Neural cell (in vitro differentiated cells): ENCODE measurements at regions not wholly inside any gene's neighbourhood (a gene's known extent, or its start where the extent isn't known, plus 50 kb on each side); places are given as distances from the start of the nearest gene placed in this dataset.

ENCODE experiments used
- H2AFZ ChIP-seq: fragments of 200-600, 300-800 bp; sonication (generic), shearing (Covaris generic); 2 replicates; pipeline ENCODE4 v1.6.0; 2014; ENCODE audit warnings: low read depth, mild to moderate bottlenecking, antibody characterized with exemption, low read length, moderate library complexity
- H3F3A ChIP-seq: fragments of 200-600 bp; shearing (Covaris generic); 2 replicates; pipeline ENCODE4 v1.6.1; 2016; ENCODE audit warnings: mild to moderate bottlenecking, moderate library complexity, mixed read lengths, antibody characterized with exemption, low read length; ENCODE audit not compliant: insufficient read depth, poor library complexity, severe bottlenecking
- H3K27ac ChIP-seq: fragments of 200-600, 300-800 bp; sonication (generic), shearing (Covaris generic); 2 replicates; pipeline ENCODE4 v1.5.1; 2014; ENCODE audit warnings: mild to moderate bottlenecking, low read length, moderate library complexity
- H3K27me3 ChIP-seq: fragments of 300-800, 200-600 bp; sonication (generic), shearing (Covaris generic); 2 replicates; pipeline ENCODE4 v1.6.0; 2014; ENCODE audit warnings: mild to moderate bottlenecking, low read depth, low read length, moderate library complexity; ENCODE audit not compliant: insufficient read depth
- H3K36me3 ChIP-seq: fragments of 300-800, 200-600 bp; sonication (generic), shearing (Covaris generic); 2 replicates; pipeline ENCODE4 v1.5.1; 2014; ENCODE audit warnings: mild to moderate bottlenecking, antibody characterized with exemption, low read length, moderate library complexity; ENCODE audit not compliant: insufficient read depth
- H3K4me2 ChIP-seq: fragments of 300-800, 200-600 bp; sonication (generic), shearing (Covaris generic); 2 replicates; pipeline ENCODE4 v1.6.0; 2014; ENCODE audit warnings: mild to moderate bottlenecking, low read length
- H3K4me3 ChIP-seq: fragments of 300-800, 200-600 bp; sonication (generic), shearing (Covaris generic); 2 replicates; pipeline ENCODE4 v1.5.1; 2014; ENCODE audit warnings: mild to moderate bottlenecking, low read length, moderate library complexity
- H3K79me2 ChIP-seq: fragments of 200-600 bp; shearing (Covaris generic); replicated peaks from 2 replicates; pipeline ENCODE4 v1.6.0; 2014; ENCODE audit warnings: mild to moderate bottlenecking, low read length, moderate library complexity; ENCODE audit not compliant: insufficient read depth
- H3K9ac ChIP-seq: fragments of 300-800, 200-600 bp; sonication (generic), shearing (Covaris generic); 2 replicates; pipeline ENCODE4 v1.6.1; 2016; ENCODE audit warnings: mild to moderate bottlenecking, low read length, mixed read lengths
- H3K9me2 ChIP-seq: fragments of 200-600 bp; shearing (Covaris generic); 2 replicates; pipeline ENCODE4 v1.6.1; 2016; ENCODE audit warnings: mild to moderate bottlenecking, low read length, mixed read lengths; ENCODE audit not compliant: insufficient read depth
- H3K9me3 ChIP-seq: fragments of 200-600, 300-800 bp; sonication (generic), shearing (Covaris generic); 2 replicates; pipeline ENCODE4 v1.6.1; 2016; ENCODE audit warnings: mild to moderate bottlenecking, mixed run types, low read length, moderate library complexity, mixed read lengths
- H4K20me1 ChIP-seq: fragments of 200-600 bp; shearing (Covaris generic); 2 replicates; pipeline ENCODE4 v1.6.1; 2016; ENCODE audit warnings: mild to moderate bottlenecking, mixed run types; ENCODE audit not compliant: insufficient read depth
- EP300 ChIP-seq: fragments of 450-650 bp; conservative IDR thresholded peaks from 2 replicates; pipeline ENCODE4 v1.6.1; 2014; ENCODE audit warnings: antibody characterized with exemption, mild to moderate bottlenecking, moderate library complexity; ENCODE audit not compliant: poor library complexity, severe bottlenecking
- EZH2 ChIP-seq: fragments of 200-600, 300-800 bp; shearing (Covaris generic), sonication (generic); IDR thresholded peaks from 2 replicates; pipeline ENCODE4 v1.6.1; 2014; ENCODE audit warnings: antibody characterized with exemption, low read length, borderline replicate concordance, mild to moderate bottlenecking; ENCODE audit not compliant: insufficient read depth, poor library complexity, severe bottlenecking
- MXI1 ChIP-seq: fragments of 450-650 bp; conservative IDR thresholded peaks from 2 replicates; pipeline ENCODE4 v1.6.1; 2014; ENCODE audit warnings: antibody characterized with exemption, mild to moderate bottlenecking; ENCODE audit not compliant: poor library complexity, severe bottlenecking
- POLR2AphosphoS5 ChIP-seq: IDR thresholded peaks from 2 replicates; pipeline ENCODE4 v1.6.1; 2012
- RAD21 ChIP-seq: fragments of 450-650 bp; conservative IDR thresholded peaks from 2 replicates; pipeline ENCODE4 v1.6.1; 2014; ENCODE audit warnings: antibody characterized with exemption, mild to moderate bottlenecking, moderate library complexity
- SMC3 ChIP-seq: fragments of 450-650 bp; conservative IDR thresholded peaks from 2 replicates; pipeline ENCODE4 v1.6.1; 2014; ENCODE audit warnings: antibody characterized with exemption, mild to moderate bottlenecking, moderate library complexity; ENCODE audit not compliant: poor library complexity
- TAF1 ChIP-seq: IDR thresholded peaks from 2 replicates; pipeline ENCODE4 v1.6.1; 2012; ENCODE audit warnings: low read depth
- TF ChIP-seq, protein P1 (sequence below): fragments of 450-650 bp; IDR thresholded peaks from 2 replicates; pipeline ENCODE4 v1.5.1; 2014; ENCODE audit warnings: antibody characterized with exemption, mild to moderate bottlenecking, moderate library complexity; ENCODE audit not compliant: poor library complexity, severe bottlenecking
- TF ChIP-seq, protein P2 (sequence below): IDR thresholded peaks from 2 replicates; pipeline ENCODE4 v1.6.1; 2012; ENCODE audit warnings: borderline replicate concordance

DNA sequence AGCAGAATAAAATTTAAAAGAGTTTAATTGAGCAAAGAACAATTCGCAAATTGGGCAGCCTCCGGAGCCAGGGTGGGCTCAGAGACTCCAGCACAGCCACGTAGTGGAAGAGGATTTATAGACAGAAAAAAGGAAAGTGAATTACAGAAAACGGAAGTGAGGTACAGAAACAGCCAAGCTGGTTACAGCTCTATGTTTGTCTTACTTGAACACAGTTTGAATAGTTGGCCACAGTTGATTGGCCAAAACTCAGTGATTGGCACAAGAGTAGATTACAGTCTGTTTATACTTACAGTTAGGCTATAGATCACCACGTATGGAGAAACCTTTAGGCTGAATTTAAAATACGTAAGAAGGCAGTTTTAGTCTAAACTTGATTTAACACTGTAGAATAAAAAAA, 78.8 kb upstream of the NEDD4L start:
- no peaks in the 10 kb centered on the region for H3K79me2 ChIP-seq
- no peak overlapping the region for H3K4me3 ChIP-seq
- no peaks in the 10 kb centered on the region for H3K27me3 ChIP-seq
- H3K36me3 ChIP-seq = no peaks in the 10 kb centered on the region
- no peaks in the 10 kb centered on the region for H3F3A ChIP-seq
- no peak overlapping the region for H2AFZ ChIP-seq
- H3K9me3 ChIP-seq = no peaks in the 10 kb centered on the region
- no peaks in the 10 kb centered on the region for H4K20me1 ChIP-seq
- H3K4me2 ChIP-seq = no peak overlapping the region
- no peaks in the 10 kb centered on the region for H3K9me2 ChIP-seq
- no peak overlapping the region for H3K27ac ChIP-seq
- TF ChIP-seq, protein P1, sequence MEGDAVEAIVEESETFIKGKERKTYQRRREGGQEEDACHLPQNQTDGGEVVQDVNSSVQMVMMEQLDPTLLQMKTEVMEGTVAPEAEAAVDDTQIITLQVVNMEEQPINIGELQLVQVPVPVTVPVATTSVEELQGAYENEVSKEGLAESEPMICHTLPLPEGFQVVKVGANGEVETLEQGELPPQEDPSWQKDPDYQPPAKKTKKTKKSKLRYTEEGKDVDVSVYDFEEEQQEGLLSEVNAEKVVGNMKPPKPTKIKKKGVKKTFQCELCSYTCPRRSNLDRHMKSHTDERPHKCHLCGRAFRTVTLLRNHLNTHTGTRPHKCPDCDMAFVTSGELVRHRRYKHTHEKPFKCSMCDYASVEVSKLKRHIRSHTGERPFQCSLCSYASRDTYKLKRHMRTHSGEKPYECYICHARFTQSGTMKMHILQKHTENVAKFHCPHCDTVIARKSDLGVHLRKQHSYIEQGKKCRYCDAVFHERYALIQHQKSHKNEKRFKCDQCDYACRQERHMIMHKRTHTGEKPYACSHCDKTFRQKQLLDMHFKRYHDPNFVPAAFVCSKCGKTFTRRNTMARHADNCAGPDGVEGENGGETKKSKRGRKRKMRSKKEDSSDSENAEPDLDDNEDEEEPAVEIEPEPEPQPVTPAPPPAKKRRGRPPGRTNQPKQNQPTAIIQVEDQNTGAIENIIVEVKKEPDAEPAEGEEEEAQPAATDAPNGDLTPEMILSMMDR = no peak
- TF ChIP-seq EP300 = no peak
- TF ChIP-seq SMC3 = no peak
- TF ChIP-seq EZH2 = no peak
- no peak for TF ChIP-seq TAF1
- no peak for TF ChIP-seq POLR2AphosphoS5
- no peak overlapping the region for H3K9ac ChIP-seq

DNA sequence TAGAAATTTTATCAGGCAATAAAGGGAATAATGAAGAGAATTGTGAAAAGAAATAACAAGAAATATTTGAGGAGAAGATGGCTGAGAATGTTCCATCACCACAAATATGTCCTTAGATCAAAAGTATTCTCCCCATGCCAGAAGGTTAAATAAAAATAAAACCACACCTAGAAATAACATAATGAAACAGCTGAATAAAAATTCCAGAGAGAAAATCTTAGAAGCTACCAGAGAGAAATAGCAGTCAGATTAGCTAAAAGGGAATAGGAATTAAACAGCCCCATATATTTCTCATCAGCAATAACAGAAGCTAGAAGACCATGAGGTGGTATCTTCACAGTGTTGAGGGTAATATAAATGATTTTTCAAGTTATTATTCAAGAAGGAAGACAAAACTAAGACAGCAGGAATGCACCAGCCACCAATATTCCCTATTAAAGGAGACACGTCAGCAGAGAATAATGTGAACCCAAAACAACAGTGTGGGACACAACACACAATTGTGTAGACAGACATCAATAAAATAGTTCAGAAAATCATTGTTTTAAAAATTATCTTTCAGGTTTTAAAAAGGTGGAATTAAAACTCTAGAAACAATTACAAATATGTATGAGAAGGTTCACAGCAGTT, 82.0 kb upstream of the NEDD4L start:
- Histone ChIP-seq H2AFZ (no peak overlapping the region), H3K36me3 (no peaks in the 10 kb centered on the region), H3K27me3 (no peaks in the 10 kb centered on the region), H3K79me2 (no peaks in the 10 kb centered on the region), H3K9me3 (no peaks in the 10 kb centered on the region), H3K27ac (no peak overlapping the region), H3K9me2 (no peaks in the 10 kb centered on the region), H3K4me2 (no peak overlapping the region), H3K9ac (no peak overlapping the region), H3K4me3 (no peak overlapping the region), H4K20me1 (no peaks in the 10 kb centered on the region), H3F3A (no peaks in the 10 kb centered on the region)
- TF ChIP-seq POLR2AphosphoS5 = no peak
- TF ChIP-seq SMC3 = no peak
- no peak for TF ChIP-seq EP300
- TF ChIP-seq TAF1 = no peak
- TF ChIP-seq, protein P2, sequence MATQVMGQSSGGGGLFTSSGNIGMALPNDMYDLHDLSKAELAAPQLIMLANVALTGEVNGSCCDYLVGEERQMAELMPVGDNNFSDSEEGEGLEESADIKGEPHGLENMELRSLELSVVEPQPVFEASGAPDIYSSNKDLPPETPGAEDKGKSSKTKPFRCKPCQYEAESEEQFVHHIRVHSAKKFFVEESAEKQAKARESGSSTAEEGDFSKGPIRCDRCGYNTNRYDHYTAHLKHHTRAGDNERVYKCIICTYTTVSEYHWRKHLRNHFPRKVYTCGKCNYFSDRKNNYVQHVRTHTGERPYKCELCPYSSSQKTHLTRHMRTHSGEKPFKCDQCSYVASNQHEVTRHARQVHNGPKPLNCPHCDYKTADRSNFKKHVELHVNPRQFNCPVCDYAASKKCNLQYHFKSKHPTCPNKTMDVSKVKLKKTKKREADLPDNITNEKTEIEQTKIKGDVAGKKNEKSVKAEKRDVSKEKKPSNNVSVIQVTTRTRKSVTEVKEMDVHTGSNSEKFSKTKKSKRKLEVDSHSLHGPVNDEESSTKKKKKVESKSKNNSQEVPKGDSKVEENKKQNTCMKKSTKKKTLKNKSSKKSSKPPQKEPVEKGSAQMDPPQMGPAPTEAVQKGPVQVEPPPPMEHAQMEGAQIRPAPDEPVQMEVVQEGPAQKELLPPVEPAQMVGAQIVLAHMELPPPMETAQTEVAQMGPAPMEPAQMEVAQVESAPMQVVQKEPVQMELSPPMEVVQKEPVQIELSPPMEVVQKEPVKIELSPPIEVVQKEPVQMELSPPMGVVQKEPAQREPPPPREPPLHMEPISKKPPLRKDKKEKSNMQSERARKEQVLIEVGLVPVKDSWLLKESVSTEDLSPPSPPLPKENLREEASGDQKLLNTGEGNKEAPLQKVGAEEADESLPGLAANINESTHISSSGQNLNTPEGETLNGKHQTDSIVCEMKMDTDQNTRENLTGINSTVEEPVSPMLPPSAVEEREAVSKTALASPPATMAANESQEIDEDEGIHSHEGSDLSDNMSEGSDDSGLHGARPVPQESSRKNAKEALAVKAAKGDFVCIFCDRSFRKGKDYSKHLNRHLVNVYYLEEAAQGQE = no peak
- TF ChIP-seq MXI1 = no peak
- TF ChIP-seq, protein P1 = no peak
- TF ChIP-seq EZH2 = no peak
- no peak for TF ChIP-seq RAD21
